Activated CD4-positive, alpha-beta T cell treated with anti-CD3 and anti-CD28 coated beads, Interleukin-2, Interleukin-6, amounts not matched to agents 100 ng/mL and 50 ng/mL, durations not matched to agents 16 hours and 8 hours (primary cell): ENCODE measurements at regions not wholly inside any gene's neighbourhood (a gene's known extent, or its start where the extent isn't known, plus 50 kb on each side); places are given as distances from the start of the nearest gene placed in this dataset.

ENCODE experiments used
- DNase-seq: peaks from one replicate; pipeline ENCODE4 v3.0.0-alpha.2; 2020

- DNase-seq, result peak; percentile 42
Observed at GRCh38 chr6:95364016-95364604, 213.2 kb upstream of the MANEA start.

- no peak for DNase-seq
Observed at GRCh38 chr6:95365454-95365853, 211.9 kb upstream of the MANEA start.

- no peak for DNase-seq
Observed at GRCh38 chr6:95366414-95366813, 210.9 kb upstream of the MANEA start.

- no peak for DNase-seq
Observed at GRCh38 chr6:95383878-95384277, 193.5 kb upstream of the MANEA start.

- DNase-seq, result no peak
Observed at GRCh38 chr6:95384988-95385387, 192.3 kb upstream of the MANEA start.

GRCh38 chr6:95387845-95388244 is 189.5 kb upstream of the MANEA start:
- no peak for DNase-seq

GRCh38 chr6:95404777-95405176 is 172.6 kb upstream of the MANEA start:
- DNase-seq, result no peak

- no peak for DNase-seq
Observed at GRCh38 chr6:95408111-95408510, 169.2 kb upstream of the MANEA start.

- no peak for DNase-seq
Observed at GRCh38 chr6:95410168-95410567, 167.2 kb upstream of the MANEA start.

GRCh38 chr6:95413789-95414188 is 163.5 kb upstream of the MANEA start:
- DNase-seq, result no peak

- DNase-seq, result no peak
Observed at GRCh38 chr6:95417856-95418255, 159.5 kb upstream of the MANEA start.

GRCh38 chr6:95420792-95421191 is 156.5 kb upstream of the MANEA start:
- no peak for DNase-seq

- no peak for DNase-seq
Observed at GRCh38 chr6:95423331-95423730, 154.0 kb upstream of the MANEA start.

GRCh38 chr6:95431637-95432228 is 145.6 kb upstream of the MANEA start:
- peak; percentile 41 for DNase-seq

GRCh38 chr6:95439741-95440140 is 137.6 kb upstream of the MANEA start:
- DNase-seq, result no peak

- DNase-seq, result no peak
Observed at GRCh38 chr6:95448208-95448607, 129.1 kb upstream of the MANEA start.

GRCh38 chr6:95469511-95469910 is 107.8 kb upstream of the MANEA start:
- no peak for DNase-seq

- DNase-seq, result no peak
Observed at GRCh38 chr6:95478941-95479340, 98.4 kb upstream of the MANEA start.

GRCh38 chr6:95487817-95488216 is 89.5 kb upstream of the MANEA start:
- DNase-seq, result no peak

GRCh38 chr6:95489185-95489863 is 88.0 kb upstream of the MANEA start:
- no peak for DNase-seq

GRCh38 chr6:95496769-95497426 is 80.4 kb upstream of the MANEA start:
- no peak for DNase-seq

GRCh38 chr6:95501032-95501904 is 76.1 kb upstream of the MANEA start:
- DNase-seq, result no peak

GRCh38 chr6:95503568-95503967 is 73.8 kb upstream of the MANEA start:
- DNase-seq, result no peak
